ENCODE measurements at regions not wholly inside any gene's neighbourhood (a gene's known extent, or its start where the extent isn't known, plus 50 kb on each side); places are given as distances from the start of the nearest gene placed in this dataset.
A peak's percentile ranks its signal among the peaks of the same experiment; 100 is the strongest.

- no peak for DNase-seq (ENCODE audit: low spot score in 2 of 2)
- no peak overlapping the region for H3K27ac ChIP-seq
- H3K9me3 ChIP-seq, result no peaks in the 10 kb centered on the region
- H3K36me3 ChIP-seq, result peaks cover 5% of the 10 kb centered on the region
- peaks cover 21% of the 10 kb centered on the region for H3K4me1 ChIP-seq
- no peak overlapping the region for H3K4me3 ChIP-seq
- H3K27me3 ChIP-seq, result no peaks in the 10 kb centered on the region
- no peak for TF ChIP-seq POLR2A (IDR thresholded peaks at IDR 0.05)
- TF ChIP-seq POLR2AphosphoS5 (IDR thresholded peaks at IDR 0.05), result no peak
- no peak for TF ChIP-seq CTCF (IDR thresholded peaks at IDR 0.05)
- TF ChIP-seq EP300 (IDR thresholded peaks at IDR 0.05), result no peak
- WGBS, result 60% methylated on average over 8 of the region's 8 CpGs
Observed at GRCh38 chr1:184827600-184828368, 73.1 kb upstream of the EDEM3 start.

- H3K27ac ChIP-seq, result peak overlapping the region; percentile 26
- peaks cover 21% of the 10 kb centered on the region for H3K4me1 ChIP-seq
- DNase-seq (ENCODE audit: low spot score in 2 of 2), result no peak
- 69% methylated on average over 5 of the region's 5 CpGs for WGBS
- TF ChIP-seq POLR2AphosphoS5 (IDR thresholded peaks at IDR 0.05), result no peak
- TF ChIP-seq CTCF (IDR thresholded peaks at IDR 0.05), result no peak
- TF ChIP-seq EP300 (IDR thresholded peaks at IDR 0.05), result no peak
- TF ChIP-seq POLR2A (IDR thresholded peaks at IDR 0.05), result no peak
- H3K4me3 ChIP-seq, result no peak overlapping the region
- no peaks in the 10 kb centered on the region for H3K9me3 ChIP-seq
- H3K36me3 ChIP-seq, result peaks cover 4% of the 10 kb centered on the region
- H3K27me3 ChIP-seq, result no peaks in the 10 kb centered on the region
Observed at GRCh38 chr1:184826001-184826400, 71.3 kb upstream of the EDEM3 start.

GRCh38 chr1:184825571-184825970 lies 70.9 kb upstream of the EDEM3 start:
- Histone ChIP-seq H3K9me3 (no peaks in the 10 kb centered on the region), H3K4me3 (no peak overlapping the region), H3K27ac (peak overlapping the region; percentile 5), H3K27me3 (no peaks in the 10 kb centered on the region), H3K4me1 (peaks cover 21% of the 10 kb centered on the region), H3K36me3 (peaks cover 3% of the 10 kb centered on the region)
- TF ChIP-seq POLR2AphosphoS5 (IDR thresholded peaks at IDR 0.05) (no peak), CTCF (IDR thresholded peaks at IDR 0.05) (no peak), POLR2A (IDR thresholded peaks at IDR 0.05) (no peak), EP300 (IDR thresholded peaks at IDR 0.05) (no peak)
- 57% methylated on average over 1 of the region's 1 CpG for WGBS
- DNase-seq (ENCODE audit: low spot score in 2 of 2), result no peak

GRCh38 chr1:184824691-184825323 lies 70.1 kb upstream of the EDEM3 start:
- Histone ChIP-seq H3K4me1 (peaks cover 21% of the 10 kb centered on the region), H3K27me3 (no peaks in the 10 kb centered on the region), H3K36me3 (peaks cover 9% of the 10 kb centered on the region), H3K27ac (no peak overlapping the region), H3K9me3 (no peaks in the 10 kb centered on the region), H3K4me3 (no peak overlapping the region)
- DNase-seq (ENCODE audit: low spot score in 2 of 2), result no peak
- 48% methylated on average over 3 of the region's 3 CpGs for WGBS
- TF ChIP-seq POLR2A (IDR thresholded peaks at IDR 0.05), result no peak

- Histone ChIP-seq H3K4me3 (no peak overlapping the region), H3K27ac (no peak overlapping the region), H3K27me3 (no peaks in the 10 kb centered on the region), H3K36me3 (peaks cover 12% of the 10 kb centered on the region), H3K4me1 (peaks cover 21% of the 10 kb centered on the region), H3K9me3 (no peaks in the 10 kb centered on the region)
- no peak for DNase-seq (ENCODE audit: low spot score in 2 of 2)
- TF ChIP-seq POLR2AphosphoS5 (IDR thresholded peaks at IDR 0.05), result no peak
- no peak for TF ChIP-seq CTCF (IDR thresholded peaks at IDR 0.05)
- TF ChIP-seq EP300 (IDR thresholded peaks at IDR 0.05), result no peak
- no peak for TF ChIP-seq POLR2A (IDR thresholded peaks at IDR 0.05)
- 75% methylated on average over 4 of the region's 4 CpGs for WGBS
Observed at GRCh38 chr1:184823080-184823479, 68.4 kb upstream of the EDEM3 start.
